GM21825 (cell line): ENCODE measurements at regions not wholly inside any gene's neighbourhood (a gene's known extent, or its start where the extent isn't known, plus 50 kb on each side); places are given as distances from the start of the nearest gene placed in this dataset.

Experiments used
- ATAC-seq: cut with Tn5 transposase; IDR thresholded peaks from one replicate; pipeline ENCODE4 v1.9.1; 2021; ENCODE audit warnings: mild to moderate bottlenecking, moderate library complexity; ENCODE audit not compliant: unreplicated experiment

DNA sequence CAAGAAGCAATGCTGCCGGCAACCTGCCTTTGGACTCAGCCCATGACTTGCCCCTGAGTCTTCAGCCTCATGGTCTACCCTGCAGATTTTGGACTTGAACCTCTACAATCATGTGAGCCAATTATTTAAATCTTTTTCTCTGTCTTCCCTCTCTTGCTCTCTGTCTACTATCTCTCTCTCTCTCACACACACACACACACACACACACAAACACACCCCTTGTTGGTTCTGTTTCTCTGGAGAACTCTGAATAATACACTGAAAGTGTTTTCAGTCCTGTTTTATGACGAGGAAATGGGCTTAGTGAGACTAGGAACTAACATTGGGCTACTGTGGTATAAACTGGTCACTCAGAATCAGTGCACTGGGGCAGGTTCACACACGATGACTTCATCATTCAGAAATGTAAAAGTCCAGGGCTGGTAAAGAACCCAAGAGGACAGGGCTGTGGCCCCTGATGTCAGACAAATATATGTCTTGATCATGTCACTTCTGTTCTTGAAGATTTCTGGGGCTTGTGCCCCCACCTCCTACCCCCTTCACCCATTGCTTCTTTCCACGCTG is 266.1 kb upstream of the SIX2 start:
- ATAC-seq: no peak

DNA sequence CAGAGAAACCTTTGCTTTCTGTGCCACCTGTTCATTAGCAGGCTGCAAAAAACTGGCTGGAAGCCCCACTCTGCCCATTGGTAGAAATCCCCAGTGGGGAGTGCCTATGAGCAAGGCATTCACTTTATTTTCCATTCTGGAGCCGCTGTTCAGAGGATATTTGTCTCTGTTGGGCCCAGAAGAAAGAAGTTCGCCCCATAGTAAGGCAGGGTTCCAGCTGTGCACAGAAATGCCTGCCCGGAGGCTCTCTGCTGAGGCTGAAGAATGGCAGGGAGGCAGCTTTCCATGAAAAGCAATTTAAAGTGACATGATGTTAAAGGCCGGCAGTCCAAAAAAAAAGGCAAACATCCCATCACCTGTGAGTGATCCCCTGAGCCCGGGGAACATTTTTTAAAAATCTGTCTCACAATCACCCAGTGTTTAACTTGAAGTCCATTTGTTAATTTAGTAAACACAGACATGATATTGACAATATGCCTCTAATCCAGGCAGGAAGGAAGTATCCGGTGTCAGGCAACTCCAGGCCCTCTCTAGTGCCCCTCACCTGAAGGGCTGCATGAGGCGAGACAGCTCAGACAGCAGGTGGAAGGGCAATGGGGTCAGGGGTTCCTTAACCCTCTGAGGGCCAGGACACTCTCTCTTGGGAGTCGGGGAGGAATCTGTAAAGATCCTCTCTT is 265.1 kb upstream of the SIX2 start:
- no peak for ATAC-seq

DNA sequence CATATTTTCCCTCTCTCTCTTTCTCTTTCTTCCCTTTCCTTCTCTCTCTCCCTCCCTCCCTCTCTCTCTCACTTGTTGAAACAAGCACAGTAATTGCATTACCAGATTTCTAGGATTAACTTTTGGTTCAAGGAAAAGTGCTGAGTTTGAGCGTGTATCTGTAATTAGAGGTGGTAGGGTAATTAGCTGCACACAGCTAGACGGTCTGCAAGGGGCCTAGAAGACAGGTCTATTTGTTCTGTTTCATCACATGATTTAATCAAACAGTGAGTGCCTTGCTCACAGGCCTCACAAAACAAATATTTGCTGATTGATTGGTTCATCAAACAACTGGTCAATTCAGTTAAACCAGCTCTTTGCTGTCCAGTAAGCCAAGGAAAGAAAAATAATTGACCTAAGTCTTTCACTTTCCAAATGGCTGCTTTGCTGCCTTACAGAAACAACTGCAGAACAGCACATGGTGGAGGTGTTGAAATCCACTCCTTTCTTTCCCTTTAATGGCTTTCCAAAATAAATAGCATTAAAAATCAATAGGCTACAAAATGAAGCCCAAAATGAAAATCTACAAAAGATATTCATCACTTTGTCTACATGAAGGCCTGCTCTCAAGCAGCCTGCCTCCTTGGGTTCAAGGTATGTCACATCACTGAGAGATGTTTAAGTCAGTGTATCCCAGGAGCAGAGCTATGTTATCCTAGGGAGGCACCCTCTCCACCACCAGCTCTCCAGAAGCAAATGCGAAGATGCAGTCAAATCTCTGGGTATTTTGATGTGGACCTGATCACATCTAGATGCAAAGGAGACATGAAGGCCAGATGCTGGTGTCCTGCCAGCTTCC is 264.4 kb upstream of the SIX2 start:
- ATAC-seq: no peak

DNA sequence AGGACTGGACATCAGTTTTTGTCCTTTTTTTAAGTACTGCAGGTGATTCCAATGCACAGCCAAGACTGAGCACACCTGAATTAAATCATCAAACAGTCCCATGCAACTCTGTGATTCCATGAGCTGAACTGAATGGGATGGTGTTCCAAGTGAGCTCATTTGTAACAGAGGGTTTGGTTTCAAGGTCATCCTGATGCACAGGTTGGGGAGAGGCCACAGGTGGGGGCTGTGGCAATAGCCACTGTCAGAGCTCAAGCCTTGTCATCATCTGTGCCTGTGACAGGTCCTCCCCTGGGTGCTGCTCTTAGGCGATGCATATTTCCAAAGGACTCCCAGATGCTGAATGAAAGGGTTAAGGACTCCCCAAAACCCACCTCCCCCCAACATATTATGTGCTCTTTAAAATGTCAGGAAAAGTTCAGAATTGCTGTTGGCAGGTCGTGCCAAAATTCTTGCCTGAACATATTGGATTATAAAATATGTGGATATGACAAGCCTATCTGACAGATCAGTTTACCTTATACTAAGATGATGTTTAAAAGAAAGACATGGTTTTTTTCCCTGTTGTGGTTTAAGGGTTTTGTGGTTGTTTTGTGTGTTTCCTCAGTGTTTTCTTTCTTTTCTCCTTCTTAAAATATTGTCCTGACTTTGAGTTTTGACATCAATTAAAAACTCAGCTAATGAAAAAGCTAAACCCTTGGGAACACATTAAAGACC is 263.5 kb upstream of the SIX2 start:
- ATAC-seq: no peak

DNA sequence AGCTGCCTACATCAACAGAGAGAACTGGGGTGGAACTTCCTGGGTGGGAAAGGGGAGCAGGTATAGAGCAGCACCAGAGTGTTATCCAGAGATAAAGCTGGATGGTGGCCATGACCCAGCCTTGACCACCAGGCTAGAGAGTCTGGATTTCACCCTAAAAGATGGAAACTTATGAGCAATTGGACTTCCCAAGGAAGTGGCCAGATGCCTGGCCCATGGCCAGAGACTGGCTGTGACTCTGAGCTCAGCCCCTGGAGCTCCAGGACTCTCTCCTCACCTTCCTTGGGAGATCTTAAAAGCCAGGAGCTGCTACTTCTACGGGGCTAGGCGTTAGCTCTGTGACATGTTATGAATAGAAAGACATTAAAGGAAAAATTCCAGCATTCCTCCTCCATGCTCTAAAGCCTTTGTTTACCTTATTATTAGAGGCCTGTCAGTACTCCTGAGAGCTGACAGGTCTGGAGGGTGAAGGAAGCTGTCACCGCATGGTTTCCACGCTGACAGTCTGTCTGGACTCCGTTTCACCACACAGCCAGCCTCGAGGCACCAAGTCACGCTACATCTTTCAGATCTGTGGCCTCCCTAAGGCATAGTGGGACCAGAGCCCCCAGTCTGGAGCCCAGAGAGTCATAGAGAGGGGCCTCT is 260.0 kb upstream of the SIX2 start:
- ATAC-seq: no peak

DNA sequence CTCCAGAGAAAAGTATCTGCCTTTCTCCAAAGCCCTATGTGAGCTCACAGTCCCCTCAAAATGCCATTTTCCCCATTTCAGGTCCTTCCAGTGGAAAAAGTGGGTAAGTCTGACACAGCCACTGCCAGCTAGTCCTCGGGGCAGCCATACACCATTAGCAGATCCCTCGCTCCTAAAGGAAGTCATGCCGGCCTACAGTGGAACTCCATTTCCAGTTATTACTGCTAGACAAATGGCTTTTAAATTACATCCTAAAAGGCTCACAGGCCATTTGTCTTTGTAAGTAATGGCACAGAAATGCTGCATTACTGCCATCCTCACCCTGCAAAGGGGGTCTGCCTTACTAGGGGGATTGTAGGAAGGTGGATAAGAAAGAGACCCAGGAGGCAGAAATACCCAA is 259.4 kb upstream of the SIX2 start:
- no peak for ATAC-seq

DNA sequence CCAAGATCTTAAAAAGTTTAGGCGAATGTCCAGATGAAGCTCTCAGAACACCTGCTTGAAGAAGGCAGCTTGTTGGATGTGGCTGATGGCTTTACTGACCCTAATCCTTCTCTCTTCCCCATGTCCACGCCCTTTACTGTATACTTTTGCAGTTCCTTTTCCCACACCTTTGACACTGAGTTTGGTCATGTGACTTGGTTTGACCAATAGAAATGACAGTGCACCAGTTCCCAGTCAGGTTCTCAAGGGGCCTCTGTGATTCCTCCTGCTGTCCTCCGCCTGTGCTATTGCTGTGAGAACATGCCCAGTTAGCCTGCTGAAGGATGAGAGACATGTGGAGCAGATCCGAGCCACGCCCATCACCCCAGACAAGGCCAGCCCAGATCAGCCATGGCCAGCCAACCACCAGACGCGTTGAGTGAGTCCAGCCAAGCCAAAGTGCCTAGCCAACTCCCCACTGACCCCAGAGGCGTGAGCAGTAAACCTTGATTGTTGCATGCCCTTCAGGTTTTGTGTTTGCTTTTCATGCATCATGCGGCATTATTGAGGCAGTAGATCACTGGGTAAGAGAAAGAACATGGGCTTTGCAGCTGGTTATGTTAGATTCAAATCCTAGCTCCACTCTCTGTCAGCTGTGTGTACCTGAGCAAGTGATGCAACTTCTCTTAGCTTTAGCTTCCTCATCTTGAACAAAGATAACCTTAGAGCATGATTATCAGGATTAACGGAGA is 258.0 kb upstream of the SIX2 start:
- ATAC-seq: no peak

DNA sequence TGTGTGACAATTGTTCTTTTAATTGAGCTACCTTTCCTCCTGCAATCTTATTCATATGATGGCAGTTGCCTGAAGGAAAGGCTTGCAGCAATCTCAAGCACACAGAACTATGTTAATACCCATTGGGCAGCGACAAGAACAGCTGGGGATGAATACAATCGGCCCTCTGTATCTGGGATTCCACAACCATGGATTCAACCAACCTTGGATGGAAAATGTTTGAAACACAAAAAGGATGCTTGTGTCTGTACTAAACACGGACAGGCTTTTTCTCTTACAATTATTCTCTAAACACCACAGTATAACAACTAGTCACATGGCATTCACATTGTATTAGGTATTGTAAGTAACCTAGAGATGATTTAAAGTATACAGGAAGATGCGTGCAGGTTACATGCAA is 256.1 kb upstream of the SIX2 start:
- no peak for ATAC-seq

DNA sequence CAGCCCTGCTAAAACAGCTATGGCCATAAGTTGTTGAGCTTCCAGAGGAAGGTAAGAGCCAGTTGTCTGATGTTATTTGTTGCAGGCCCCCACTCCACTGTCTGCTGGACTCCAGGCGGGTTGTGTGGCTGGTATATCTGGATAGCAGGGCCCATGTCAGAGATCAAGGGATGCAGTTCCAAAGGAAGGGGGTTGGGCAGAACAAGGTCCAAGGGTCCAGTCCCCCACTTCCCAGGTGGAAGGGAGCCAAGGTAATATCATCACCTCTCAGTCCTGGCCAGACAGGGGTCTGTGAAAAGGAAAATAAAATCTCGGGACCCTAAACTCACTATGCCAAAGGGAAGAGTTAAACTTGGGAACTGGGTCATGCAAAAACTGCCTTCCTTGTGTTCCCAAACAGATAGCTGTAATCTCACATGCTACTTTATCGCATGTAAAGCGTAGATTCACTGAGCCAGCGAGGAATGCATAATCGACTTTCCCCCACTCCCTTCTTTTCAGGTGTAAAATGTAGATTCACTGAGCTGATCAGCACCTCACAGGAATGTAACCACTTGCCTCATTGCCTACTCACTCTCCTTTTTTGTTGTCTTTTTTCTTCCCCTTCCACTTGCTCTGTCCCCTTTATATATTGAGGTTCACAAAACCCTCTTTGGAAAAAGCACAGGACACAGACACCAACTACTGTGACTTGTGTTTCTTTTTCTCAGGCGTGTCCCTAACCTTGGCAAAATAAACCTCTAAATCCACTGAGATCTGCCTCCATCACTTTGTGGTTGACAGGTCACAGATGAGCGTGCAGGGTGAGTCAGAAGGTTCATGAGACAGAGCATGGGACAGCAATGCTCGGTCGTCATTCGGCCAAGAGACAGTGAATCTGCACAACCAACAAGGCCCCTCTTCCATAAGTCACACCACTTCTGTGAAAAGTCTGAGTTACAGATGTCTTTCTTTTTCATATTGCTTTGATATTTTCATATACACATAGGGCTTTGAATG is 255.3 kb upstream of the SIX2 start:
- peak; percentile 60 for ATAC-seq

DNA sequence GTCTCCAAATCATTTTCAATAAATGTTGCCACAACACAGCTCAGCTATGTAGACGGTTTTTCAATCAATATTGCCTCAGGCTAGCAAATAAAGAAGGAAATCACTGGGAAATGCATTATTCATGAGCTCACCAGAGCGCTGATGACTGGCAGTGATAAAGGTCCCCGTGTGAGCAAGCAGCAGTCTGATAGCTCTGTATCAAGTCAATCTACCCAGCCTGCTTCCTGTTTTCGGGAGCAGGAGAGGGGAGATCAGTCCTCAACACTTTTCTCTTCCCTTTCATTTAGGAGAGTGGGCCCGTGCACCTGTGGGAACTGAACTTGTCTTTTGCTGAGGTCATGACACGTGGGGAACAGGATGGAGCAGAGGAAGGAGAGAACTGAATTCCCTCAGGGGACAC is 253.9 kb upstream of the SIX2 start:
- no peak for ATAC-seq

DNA sequence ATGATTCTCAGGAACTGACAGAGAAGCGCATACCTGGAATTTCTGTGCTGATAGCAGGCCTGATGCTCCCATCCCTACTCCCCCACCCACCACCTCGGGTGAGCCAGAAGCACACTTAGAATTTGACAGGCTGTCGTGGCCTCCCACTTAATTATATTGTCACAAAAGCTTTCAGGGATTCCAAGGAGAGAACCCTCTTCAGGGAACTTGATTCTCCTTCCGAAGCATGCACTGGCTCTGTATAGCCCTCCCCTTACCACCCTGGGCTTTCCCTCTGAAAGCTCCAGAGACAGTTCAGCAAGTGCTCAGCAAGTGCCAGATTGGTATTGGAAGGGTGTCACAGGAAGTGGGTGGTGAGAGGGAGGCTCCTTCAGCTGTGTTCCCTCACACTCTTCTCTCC is 252.5 kb upstream of the SIX2 start:
- ATAC-seq: no peak

DNA sequence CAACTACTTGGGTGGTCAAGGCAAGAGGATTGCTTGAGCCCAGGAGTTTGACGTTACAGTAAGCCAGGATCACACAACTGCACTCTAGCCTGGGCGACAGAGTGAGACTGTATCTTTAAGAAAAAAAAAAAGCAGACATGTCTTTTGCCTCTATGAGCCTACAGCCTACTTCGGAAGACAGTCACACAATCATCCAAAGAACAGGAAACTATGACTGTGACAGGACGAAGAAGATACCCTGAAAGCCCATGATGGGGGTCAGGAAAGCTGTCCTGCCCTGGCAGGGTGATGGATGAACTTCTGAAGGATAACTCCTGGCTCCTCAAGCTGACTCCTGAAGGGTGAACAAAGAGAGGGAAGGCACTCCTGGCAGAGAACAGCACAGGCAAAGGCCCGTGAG is 251.7 kb upstream of the SIX2 start:
- no peak for ATAC-seq

DNA sequence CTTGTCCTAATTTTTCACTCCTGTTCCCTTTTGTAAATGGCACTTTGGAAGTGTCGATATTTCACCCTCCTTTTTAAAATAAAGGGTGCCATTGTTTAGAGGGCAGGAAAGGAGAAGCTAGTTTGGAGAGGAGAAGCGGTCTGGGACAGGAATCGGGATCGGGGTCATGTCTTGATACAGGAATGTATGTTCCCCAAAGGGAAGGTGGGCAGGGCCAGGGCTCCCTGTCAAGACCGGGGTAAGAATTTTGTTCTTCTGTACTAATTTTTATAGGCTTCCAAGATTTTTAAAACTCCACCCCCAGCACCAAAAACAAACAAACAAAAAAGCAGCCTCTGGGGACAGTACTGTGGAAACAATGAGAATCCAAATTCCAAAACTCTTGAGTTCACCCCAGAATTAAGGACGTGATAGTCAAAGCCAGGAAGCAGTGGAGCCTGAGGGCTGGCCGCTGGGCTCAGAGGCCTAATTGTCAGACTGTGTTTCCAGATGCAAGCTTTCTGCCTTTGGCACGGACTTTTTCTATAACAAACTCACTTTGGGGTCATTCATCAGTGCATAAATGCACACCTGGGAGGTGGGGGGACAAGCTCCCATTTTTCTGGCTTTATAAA is 250.4 kb upstream of the SIX2 start:
- ATAC-seq: no peak

DNA sequence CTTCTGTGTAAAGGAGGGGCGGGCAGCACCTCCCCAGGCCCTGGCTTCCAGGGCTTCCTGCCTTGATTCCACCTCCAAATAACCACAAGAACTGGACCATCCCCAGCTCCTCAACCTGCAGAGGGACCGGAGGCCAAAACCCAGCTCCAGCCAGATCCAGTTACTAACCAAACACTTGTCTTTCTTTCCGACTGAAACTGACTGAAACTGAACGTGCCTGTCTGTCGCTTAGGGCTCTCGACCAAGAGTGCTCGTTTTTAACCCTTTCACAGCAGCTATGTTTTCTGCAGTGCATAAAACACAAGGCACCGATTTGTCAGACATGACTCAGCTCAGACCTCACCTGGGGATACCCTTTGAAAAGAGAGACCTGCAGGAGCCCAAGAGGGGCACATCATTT is 249.9 kb upstream of the SIX2 start:
- no peak for ATAC-seq

DNA sequence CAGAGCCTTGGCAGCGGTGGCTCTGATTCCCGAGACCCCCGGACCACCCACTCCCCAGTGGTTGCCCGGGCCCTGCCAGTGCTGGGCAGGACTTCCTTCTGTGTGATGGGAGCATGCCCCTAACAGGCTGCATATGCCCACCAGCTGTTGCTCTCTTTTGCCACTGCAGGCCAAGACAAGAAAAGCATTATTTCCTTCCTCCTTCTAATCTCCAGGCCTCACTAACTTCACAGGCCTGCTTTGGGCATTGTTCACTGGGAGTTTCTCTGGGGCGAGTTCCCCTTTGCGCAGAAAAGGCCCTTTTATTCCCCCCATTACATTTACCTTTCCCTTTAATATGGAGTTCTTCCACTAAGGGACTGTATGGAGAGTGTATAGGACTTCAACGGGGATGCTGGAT is 249.1 kb upstream of the SIX2 start:
- no peak for ATAC-seq

DNA sequence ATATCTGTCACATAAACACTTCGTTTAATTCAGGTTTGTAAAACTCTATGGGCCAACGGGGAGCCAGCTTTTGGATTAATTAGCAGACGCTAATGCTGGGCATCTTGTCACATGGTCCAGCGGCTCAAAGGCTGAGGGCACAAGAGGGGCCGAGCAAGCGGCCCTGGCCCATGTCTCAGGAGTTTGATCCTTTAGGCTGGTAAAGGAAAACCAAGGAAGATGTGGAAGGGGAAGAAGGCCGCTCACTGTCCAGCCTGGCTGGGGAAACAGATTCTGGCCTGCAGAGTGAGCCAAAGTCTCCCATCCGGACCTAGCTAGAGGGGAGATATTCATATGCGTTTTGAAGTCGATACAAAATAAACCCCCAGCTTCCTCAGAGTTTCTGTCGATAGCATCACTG is 248.6 kb upstream of the SIX2 start:
- ATAC-seq: no peak

DNA sequence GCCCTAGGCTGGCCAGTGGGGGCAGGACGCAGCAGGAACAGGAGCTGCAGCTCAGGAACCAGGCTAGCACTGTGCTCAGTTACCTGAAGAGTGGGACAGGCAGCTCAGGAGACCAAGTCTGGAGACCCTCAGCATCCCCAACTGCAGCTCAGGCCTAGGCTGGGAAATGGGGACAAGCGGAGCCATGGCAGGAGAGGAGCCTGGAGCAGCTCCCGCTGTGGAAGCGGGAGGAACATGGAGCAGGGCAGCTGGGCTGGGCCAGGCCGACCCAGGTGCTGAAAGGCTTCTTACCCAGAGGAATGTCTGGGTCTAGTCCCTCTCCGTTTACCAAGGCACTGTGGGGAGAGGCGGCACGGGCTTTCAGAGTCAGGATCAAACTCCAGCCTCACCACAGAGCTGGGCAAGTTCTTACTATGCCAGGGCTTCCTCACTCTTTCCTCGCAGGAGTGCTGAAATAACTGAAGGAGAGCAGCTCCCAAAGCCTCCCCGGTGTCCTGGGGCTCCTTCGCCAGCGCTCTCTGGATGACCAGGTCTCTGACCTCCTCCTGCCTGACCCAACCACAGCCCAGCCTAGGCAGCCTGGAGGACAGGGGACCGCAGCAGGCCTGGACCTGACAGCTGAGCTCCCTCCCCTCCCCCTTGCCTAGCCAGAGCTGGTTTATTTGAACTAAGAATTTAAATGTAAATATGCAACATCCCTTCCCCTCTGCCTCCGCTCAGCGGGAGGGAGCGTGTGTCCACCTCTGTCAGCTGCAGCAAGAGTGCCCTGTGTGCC is 247.8 kb upstream of the SIX2 start:
- ATAC-seq: no peak
